ENCODE measurements at regions not wholly inside any gene's neighbourhood (a gene's known extent, or its start where the extent isn't known, plus 50 kb on each side); places are given as distances from the start of the nearest gene placed in this dataset.

DNA sequence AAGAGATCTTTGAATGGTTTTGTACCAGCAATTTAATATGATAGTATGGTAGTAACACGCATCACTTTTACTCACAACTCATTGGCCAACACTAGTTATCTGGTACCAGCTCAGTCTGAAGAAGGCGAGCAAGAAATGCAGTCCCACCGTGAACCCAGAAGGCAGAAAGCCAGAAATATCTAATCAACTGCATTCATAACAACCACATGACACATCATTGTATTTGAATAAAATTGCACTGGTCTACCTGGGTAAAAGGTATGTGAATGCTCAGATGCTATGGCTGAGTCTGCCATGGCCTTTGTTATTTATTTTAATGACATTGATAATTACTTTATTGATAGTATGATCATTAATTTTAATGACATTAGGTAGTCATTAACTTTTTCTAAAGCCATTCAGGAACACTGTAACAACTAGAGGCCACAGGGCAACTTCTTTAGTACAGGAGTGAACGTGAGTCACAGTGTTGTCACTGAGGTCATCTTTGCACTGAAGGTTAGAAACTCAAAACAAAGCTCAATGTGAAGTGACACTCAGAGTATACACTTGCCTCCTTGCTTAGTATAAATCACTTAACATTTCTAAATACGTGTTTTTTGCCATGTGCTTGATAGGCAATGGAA lies 475.6 kb upstream of the TNP1 start:
- TF ChIP-seq, protein P1, sequence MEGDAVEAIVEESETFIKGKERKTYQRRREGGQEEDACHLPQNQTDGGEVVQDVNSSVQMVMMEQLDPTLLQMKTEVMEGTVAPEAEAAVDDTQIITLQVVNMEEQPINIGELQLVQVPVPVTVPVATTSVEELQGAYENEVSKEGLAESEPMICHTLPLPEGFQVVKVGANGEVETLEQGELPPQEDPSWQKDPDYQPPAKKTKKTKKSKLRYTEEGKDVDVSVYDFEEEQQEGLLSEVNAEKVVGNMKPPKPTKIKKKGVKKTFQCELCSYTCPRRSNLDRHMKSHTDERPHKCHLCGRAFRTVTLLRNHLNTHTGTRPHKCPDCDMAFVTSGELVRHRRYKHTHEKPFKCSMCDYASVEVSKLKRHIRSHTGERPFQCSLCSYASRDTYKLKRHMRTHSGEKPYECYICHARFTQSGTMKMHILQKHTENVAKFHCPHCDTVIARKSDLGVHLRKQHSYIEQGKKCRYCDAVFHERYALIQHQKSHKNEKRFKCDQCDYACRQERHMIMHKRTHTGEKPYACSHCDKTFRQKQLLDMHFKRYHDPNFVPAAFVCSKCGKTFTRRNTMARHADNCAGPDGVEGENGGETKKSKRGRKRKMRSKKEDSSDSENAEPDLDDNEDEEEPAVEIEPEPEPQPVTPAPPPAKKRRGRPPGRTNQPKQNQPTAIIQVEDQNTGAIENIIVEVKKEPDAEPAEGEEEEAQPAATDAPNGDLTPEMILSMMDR (IDR thresholded peaks at IDR 0.05), result no peak

- TF ChIP-seq, protein P1 (IDR thresholded peaks at IDR 0.05), result no peak
Measured at GRCh38 chr2:217334561-217334960, 474.7 kb upstream of the TNP1 start.

- TF ChIP-seq, protein P1 (IDR thresholded peaks at IDR 0.05), result no peak
Measured at GRCh38 chr2:217332866-217333265, 473.0 kb upstream of the TNP1 start.

DNA sequence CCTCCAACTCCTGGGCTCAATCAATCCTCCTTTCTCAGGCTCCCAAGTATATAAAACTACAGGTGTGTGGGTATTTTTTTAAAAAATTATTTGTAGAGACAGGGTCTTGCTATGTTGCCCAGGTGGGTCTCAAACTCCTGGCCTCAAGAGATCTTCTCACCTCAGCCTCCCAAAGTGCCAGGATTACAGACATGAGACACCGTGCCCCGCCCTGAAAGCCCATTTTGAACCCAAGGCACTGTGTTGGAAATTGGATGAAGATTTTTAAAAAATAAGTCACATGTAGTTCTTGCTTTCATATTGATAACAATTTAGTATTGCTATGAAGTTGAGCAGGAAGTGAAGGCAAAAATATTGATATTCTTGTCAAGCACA lies 472.5 kb upstream of the TNP1 start:
- TF ChIP-seq, protein P1 (IDR thresholded peaks at IDR 0.05), result no peak

- TF ChIP-seq, protein P1 (IDR thresholded peaks at IDR 0.05), result no peak
Measured at GRCh38 chr2:217331523-217332416, 471.9 kb upstream of the TNP1 start.

GRCh38 chr2:217330647-217331046 lies 470.8 kb upstream of the TNP1 start:
- TF ChIP-seq, protein P1 (IDR thresholded peaks at IDR 0.05), result no peak

DNA sequence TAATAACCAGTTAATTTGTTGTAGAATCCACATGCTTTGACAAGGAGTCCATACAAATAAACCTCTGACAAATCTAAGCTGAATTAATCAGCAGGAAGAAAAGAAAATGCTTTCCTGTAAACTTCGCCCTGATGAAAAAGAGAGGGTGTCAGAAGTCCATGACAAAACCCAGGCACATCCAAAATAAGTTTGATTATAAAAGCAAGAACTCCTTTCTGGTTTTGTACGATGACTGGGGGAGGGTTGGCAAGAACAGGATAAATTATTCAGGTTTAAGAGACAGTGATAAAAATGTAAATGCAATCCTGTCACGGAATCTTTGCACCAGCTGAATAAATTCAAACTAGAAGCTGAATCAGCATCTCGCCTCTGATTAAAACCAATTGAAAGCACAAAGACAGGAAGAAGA lies 469.2 kb upstream of the TNP1 start:
- TF ChIP-seq, protein P1 (IDR thresholded peaks at IDR 0.05), result no peak
